ENCODE measurements at regions not wholly inside any gene's neighbourhood (a gene's known extent, or its start where the extent isn't known, plus 50 kb on each side); places are given as distances from the start of the nearest gene placed in this dataset.

- intact Hi-C loops (cut with micrococcal nuclease; ENCODE audit: unreplicated experiment), result no loop called here
Measured at GRCh38 chr20:6471110-6471647, 296.3 kb upstream of the BMP2 start.

GRCh38 chr20:6469695-6470094 lies 297.8 kb upstream of the BMP2 start:
- no peak overlapping the region for H3K27ac ChIP-seq (ENCODE audit: low read length)
- H3K4me3 ChIP-seq (ENCODE audit: low read depth in 2 of 2, low read length in 2 of 2), result no peak overlapping the region
- ATAC-seq (no peak), DNase-seq (ENCODE audit: low read depth, low spot score) (no peak)
- H3K27me3 ChIP-seq (ENCODE audit: control insufficient read depth, insufficient read depth, low read length), result no peaks in the 10 kb centered on the region
- TF ChIP-seq REST (IDR thresholded peaks at IDR 0.05; ENCODE audit: insufficient read depth in 1 of 2, low read depth in 2 of 2, low read length in 1 of 2), result no peak
- TF ChIP-seq CTCF (IDR thresholded peaks at IDR 0.05), result no peak
- TF ChIP-seq TCF7L2 (IDR thresholded peaks at IDR 0.05; ENCODE audit: low read depth, low read length), result no peak
- no peak for TF ChIP-seq POLR2AphosphoS5 (IDR thresholded peaks at IDR 0.05; ENCODE audit: low read depth, low read length)
- TF ChIP-seq SIN3A (IDR thresholded peaks at IDR 0.05; ENCODE audit: borderline replicate concordance, insufficient read depth, low read depth, low read length), result no peak
- ChIA-PET CTCF (no interaction called here), POLR2A (no interaction called here)
- intact Hi-C loops (cut with micrococcal nuclease; ENCODE audit: unreplicated experiment), result no loop called here
- BruUV-seq (replicated peaks), result no TSS peak
- no peaks in the 10 kb centered on the region for H3K36me3 ChIP-seq (ENCODE audit: control insufficient read depth, insufficient read depth, low read length)
- H3K9me3 ChIP-seq (ENCODE audit: control insufficient read depth, insufficient read depth, low read depth, low read length), result no peaks in the 10 kb centered on the region
- in situ Hi-C loops (cut with HindIII; ENCODE audit: low pct_unique_long_range_greater_than_20kb, low sequenced_read_pairs), result no loop called here
- no peaks in the 10 kb centered on the region for H3K4me1 ChIP-seq (ENCODE audit: control insufficient read depth, insufficient read depth, low read length)

More at GRCh38 chr20:6471110-6471647, 296.3 kb upstream of the BMP2 start:
- ATAC-seq (no peak), DNase-seq (ENCODE audit: low read depth, low spot score) (no peak)
- Histone ChIP-seq H3K27ac (ENCODE audit: low read length) (no peak overlapping the region), H3K4me1 (ENCODE audit: control insufficient read depth, insufficient read depth, low read length) (no peaks in the 10 kb centered on the region), H3K36me3 (ENCODE audit: control insufficient read depth, insufficient read depth, low read length) (no peaks in the 10 kb centered on the region), H3K4me3 (ENCODE audit: low read depth in 2 of 2, low read length in 2 of 2) (no peak overlapping the region), H3K9me3 (ENCODE audit: control insufficient read depth, insufficient read depth, low read depth, low read length) (no peaks in the 10 kb centered on the region), H3K27me3 (ENCODE audit: control insufficient read depth, insufficient read depth, low read length) (no peaks in the 10 kb centered on the region)
- in situ Hi-C loops (cut with HindIII; ENCODE audit: low pct_unique_long_range_greater_than_20kb, low sequenced_read_pairs), result no loop called here
- ChIA-PET POLR2A (no interaction called here), CTCF (no interaction called here)
- TF ChIP-seq POLR2AphosphoS5 (IDR thresholded peaks at IDR 0.05; ENCODE audit: low read depth, low read length) (no peak), REST (IDR thresholded peaks at IDR 0.05; ENCODE audit: insufficient read depth in 1 of 2, low read depth in 2 of 2, low read length in 1 of 2) (no peak), TCF7L2 (IDR thresholded peaks at IDR 0.05; ENCODE audit: low read depth, low read length) (no peak), SIN3A (IDR thresholded peaks at IDR 0.05; ENCODE audit: borderline replicate concordance, insufficient read depth, low read depth, low read length) (no peak), CTCF (IDR thresholded peaks at IDR 0.05) (no peak)
- no TSS peak for BruUV-seq (replicated peaks)
